ENCODE measurements at regions not wholly inside any gene's neighbourhood (a gene's known extent, or its start where the extent isn't known, plus 50 kb on each side); places are given as distances from the start of the nearest gene placed in this dataset.

GRCh38 chr4:148522995-148523394 is 80.8 kb upstream of the NR3C2 start:
- no peak for TF ChIP-seq CTCF (IDR thresholded peaks at IDR 0.05)
- no peak for TF ChIP-seq POLR2A (IDR thresholded peaks at IDR 0.05)
